Duodenal mucosa (tissue), 2 donors: ENCODE measurements at regions not wholly inside any gene's neighbourhood (a gene's known extent, or its start where the extent isn't known, plus 50 kb on each side); places are given as distances from the start of the nearest gene placed in this dataset.

ENCODE experiments used
- H3K27ac ChIP-seq: one replicate; pipeline ENCODE4 v1.7.0; 2013; ENCODE audit warnings: low read depth, low read length
- H3K27me3 ChIP-seq, 2 donors: one replicate each; pipeline ENCODE4 v1.7.0; 2013; ENCODE audit warnings: low read length in 2 of 2, control low read depth in 1 of 2; ENCODE audit not compliant: insufficient read depth in 2 of 2, control insufficient read depth in 1 of 2
- H3K36me3 ChIP-seq, 2 donors: one replicate each; pipeline ENCODE4 v1.7.0; 2013; ENCODE audit warnings: low read length in 2 of 2, control low read depth in 1 of 2; ENCODE audit not compliant: insufficient read depth in 2 of 2, control insufficient read depth in 1 of 2
- H3K4me1 ChIP-seq, 2 donors: one replicate each; pipeline ENCODE4 v1.7.0; 2013; ENCODE audit warnings: low read length in 2 of 2, control low read depth in 1 of 2; ENCODE audit not compliant: insufficient read depth in 2 of 2, control insufficient read depth in 1 of 2
- H3K4me3 ChIP-seq, 2 donors: one replicate each; pipeline ENCODE4 v1.7.0; 2013; ENCODE audit warnings: low read length in 2 of 2, low read depth in 1 of 2
- H3K9ac ChIP-seq, 2 donors: one replicate each; pipeline ENCODE4 v1.7.0; 2013; ENCODE audit warnings: low read length in 2 of 2, low read depth in 1 of 2
- H3K9me3 ChIP-seq, 2 donors: one replicate each; pipeline ENCODE4 v1.7.0; 2013; ENCODE audit warnings: low read length in 2 of 2, control low read depth in 1 of 2; ENCODE audit not compliant: control insufficient read depth in 1 of 2

GRCh38 chr5:4086081-4086480 is 490.4 kb downstream of the IRX1 start:
- no peak overlapping the region for H3K4me3 ChIP-seq
- no peak overlapping the region for H3K9ac ChIP-seq
- no peak overlapping the region for H3K27ac ChIP-seq
- peaks cover 7 to 11% of the 10 kb centered on the region in 2 donors for H3K4me1 ChIP-seq
- H3K36me3 ChIP-seq: no peaks in the 10 kb centered on the region
- no peaks in the 10 kb centered on the region for H3K27me3 ChIP-seq
- H3K9me3 ChIP-seq: no peaks in the 10 kb centered on the region

- Histone ChIP-seq H3K36me3 (no peaks in the 10 kb centered on the region), H3K9ac (no peak overlapping the region), H3K4me3 (no peak overlapping the region), H3K27me3 (no peaks in the 10 kb centered on the region), H3K27ac (no peak overlapping the region), H3K4me1 (peaks cover 0 to 5% of the 10 kb centered on the region in 2 donors), H3K9me3 (no peaks in the 10 kb centered on the region)
These were observed 491.5 kb downstream of the IRX1 start for GRCh38 chr5:4087110-4087509.

- no peaks in the 10 kb centered on the region for H3K27me3 ChIP-seq
- H3K9ac ChIP-seq: no peak overlapping the region
These were observed 493.5 kb downstream of the IRX1 start for GRCh38 chr5:4089087-4089486.

GRCh38 chr5:4093236-4093635 is 497.6 kb downstream of the IRX1 start:
- H3K9me3 ChIP-seq: no peaks in the 10 kb centered on the region
- H3K4me3 ChIP-seq: no peak overlapping the region
- no peaks in the 10 kb centered on the region for H3K27me3 ChIP-seq
- H3K27ac ChIP-seq: no peak overlapping the region
- no peak overlapping the region for H3K9ac ChIP-seq
- no peaks in the 10 kb centered on the region for H3K36me3 ChIP-seq
- no peaks in the 10 kb centered on the region for H3K4me1 ChIP-seq

More at GRCh38 chr5:4089087-4089486, 493.5 kb downstream of the IRX1 start:
- no peak overlapping the region for H3K4me3 ChIP-seq
- no peaks in the 10 kb centered on the region for H3K9me3 ChIP-seq
- no peaks in the 10 kb centered on the region for H3K36me3 ChIP-seq
- no peak overlapping the region for H3K27ac ChIP-seq
- H3K4me1 ChIP-seq: no peaks in the 10 kb centered on the region

- Histone ChIP-seq H3K4me1 (no peaks in the 10 kb centered on the region), H3K9ac (no peak overlapping the region), H3K4me3 (no peak overlapping the region), H3K36me3 (no peaks in the 10 kb centered on the region), H3K27me3 (no peaks in the 10 kb centered on the region), H3K27ac (no peak overlapping the region), H3K9me3 (no peaks in the 10 kb centered on the region)
These were observed 498.3 kb downstream of the IRX1 start for GRCh38 chr5:4093970-4094369.

- Histone ChIP-seq H3K27me3 (no peaks in the 10 kb centered on the region), H3K4me3 (no peak overlapping the region), H3K4me1 (no peaks in the 10 kb centered on the region), H3K9me3 (no peaks in the 10 kb centered on the region), H3K9ac (no peak overlapping the region), H3K36me3 (no peaks in the 10 kb centered on the region), H3K27ac (no peak overlapping the region)
These were observed 500.4 kb downstream of the IRX1 start for GRCh38 chr5:4095918-4096630.

GRCh38 chr5:4097199-4097598 is 501.6 kb downstream of the IRX1 start:
- Histone ChIP-seq H3K4me1 (no peaks in the 10 kb centered on the region), H3K9ac (no peak overlapping the region), H3K27ac (no peak overlapping the region), H3K36me3 (no peaks in the 10 kb centered on the region), H3K9me3 (no peaks in the 10 kb centered on the region), H3K27me3 (no peaks in the 10 kb centered on the region), H3K4me3 (no peak overlapping the region)

GRCh38 chr5:4098226-4098625 is 502.6 kb downstream of the IRX1 start:
- Histone ChIP-seq H3K9ac (no peak overlapping the region), H3K4me1 (no peaks in the 10 kb centered on the region), H3K9me3 (no peaks in the 10 kb centered on the region), H3K27me3 (no peaks in the 10 kb centered on the region), H3K36me3 (no peaks in the 10 kb centered on the region), H3K27ac (no peak overlapping the region), H3K4me3 (no peak overlapping the region)

- Histone ChIP-seq H3K4me1 (no peaks in the 10 kb centered on the region), H3K9ac (no peak overlapping the region), H3K27me3 (no peaks in the 10 kb centered on the region), H3K4me3 (no peak overlapping the region), H3K27ac (no peak overlapping the region), H3K36me3 (no peaks in the 10 kb centered on the region), H3K9me3 (no peaks in the 10 kb centered on the region)
These were observed 503.8 kb downstream of the IRX1 start for GRCh38 chr5:4099386-4099785.

- Histone ChIP-seq H3K4me3 (no peak overlapping the region), H3K4me1 (no peaks in the 10 kb centered on the region), H3K27me3 (no peaks in the 10 kb centered on the region), H3K27ac (no peak overlapping the region), H3K9ac (no peak overlapping the region), H3K9me3 (no peaks in the 10 kb centered on the region), H3K36me3 (no peaks in the 10 kb centered on the region)
These were observed 505.1 kb downstream of the IRX1 start for GRCh38 chr5:4100739-4101138.
